GM19238 (cell line): ENCODE measurements at regions not wholly inside any gene's neighbourhood (a gene's known extent, or its start where the extent isn't known, plus 50 kb on each side); places are given as distances from the start of the nearest gene placed in this dataset.
"Not testable (repeated sequence)": the region's sequence is repeated elsewhere in the genome, so short reads cannot be mapped to it uniquely, and the experiment has no call there.

Source experiments
- DNase-seq: peaks from one replicate; pipeline ENCODE4 v3.0.0; 2011; ENCODE audit warnings: low spot score; ENCODE audit not compliant: insufficient read length

- DNase-seq = no peak
Measured at GRCh38 chr21:35754583-35754982, 305.7 kb downstream of the SETD4 start.

- DNase-seq = no peak
Measured at GRCh38 chr21:35753308-35753707, 307.0 kb downstream of the SETD4 start.

GRCh38 chr21:35751171-35751570 lies 309.2 kb downstream of the SETD4 start:
- DNase-seq = no peak

- no peak for DNase-seq
Measured at GRCh38 chr21:35749904-35750303, 310.4 kb downstream of the SETD4 start.

- DNase-seq = no peak
Measured at GRCh38 chr21:35748678-35749314, 311.5 kb downstream of the SETD4 start.

GRCh38 chr21:35743571-35743970 lies 316.8 kb downstream of the SETD4 start:
- DNase-seq = no peak

GRCh38 chr21:35738347-35738961 lies 321.9 kb downstream of the SETD4 start:
- no peak for DNase-seq

GRCh38 chr21:35737899-35738346 lies 322.4 kb downstream of the SETD4 start:
- no peak for DNase-seq

GRCh38 chr21:35737449-35737848 lies 322.9 kb downstream of the SETD4 start:
- no peak for DNase-seq

- DNase-seq = no peak
Measured at GRCh38 chr21:35732788-35733187, 327.5 kb downstream of the SETD4 start.

GRCh38 chr21:35730325-35730724 lies 330.0 kb downstream of the SETD4 start:
- no peak for DNase-seq

GRCh38 chr21:35727830-35728229 lies 332.5 kb downstream of the SETD4 start:
- DNase-seq = no peak

- no peak for DNase-seq
Measured at GRCh38 chr21:35724156-35724555, 336.2 kb downstream of the SETD4 start.

GRCh38 chr21:35721701-35722100 lies 338.6 kb downstream of the SETD4 start:
- no peak for DNase-seq

- no peak for DNase-seq
Measured at GRCh38 chr21:35720208-35720731, 340.1 kb downstream of the SETD4 start.

GRCh38 chr21:35719080-35719479 lies 341.2 kb downstream of the SETD4 start:
- DNase-seq = no peak

GRCh38 chr21:35716876-35717565 lies 343.3 kb downstream of the SETD4 start:
- no peak for DNase-seq

- no peak for DNase-seq
Measured at GRCh38 chr21:35713914-35714313, 346.4 kb downstream of the SETD4 start.

- no peak for DNase-seq
Measured at GRCh38 chr21:35711661-35712060, 348.7 kb downstream of the SETD4 start.

GRCh38 chr21:35711213-35711612 lies 349.1 kb downstream of the SETD4 start:
- DNase-seq = no peak

GRCh38 chr21:35709990-35710389 lies 350.3 kb downstream of the SETD4 start:
- not testable (repeated sequence) for DNase-seq

GRCh38 chr21:35705888-35706287 lies 354.4 kb downstream of the SETD4 start:
- DNase-seq = no peak
